HG02938 (cell line): ENCODE measurements at regions not wholly inside any gene's neighbourhood (a gene's known extent, or its start where the extent isn't known, plus 50 kb on each side); places are given as distances from the start of the nearest gene placed in this dataset.
"Not testable (repeated sequence)": the region's sequence is repeated elsewhere in the genome, so short reads cannot be mapped to it uniquely, and the experiment has no call there.

Experiments used
- ATAC-seq: cut with Tn5 transposase; IDR thresholded peaks from one replicate; pipeline ENCODE4 v1.9.1; 2021; ENCODE audit warnings: mild to moderate bottlenecking, moderate library complexity; ENCODE audit not compliant: unreplicated experiment

DNA sequence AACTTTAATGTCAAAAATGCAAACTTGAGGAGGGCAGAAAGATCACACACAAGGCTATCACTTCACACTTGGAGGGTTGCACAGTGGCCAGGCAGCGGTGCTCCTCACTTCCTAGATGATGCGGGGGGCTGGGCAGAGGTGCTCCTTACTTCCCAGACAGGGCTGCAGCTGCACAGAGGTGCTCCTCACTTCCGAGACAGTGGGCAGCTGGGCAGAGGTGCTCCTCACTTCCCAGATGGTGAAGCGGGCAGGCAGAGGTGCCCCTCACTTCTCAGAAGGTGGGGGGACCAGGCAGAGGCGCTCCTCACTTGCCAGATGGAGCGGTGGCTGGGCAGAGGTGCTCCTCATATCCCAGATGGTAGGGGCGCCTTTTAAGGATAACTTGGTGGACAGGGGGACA, 423.2 kb upstream of the RORB start:
- ATAC-seq: no peak

DNA sequence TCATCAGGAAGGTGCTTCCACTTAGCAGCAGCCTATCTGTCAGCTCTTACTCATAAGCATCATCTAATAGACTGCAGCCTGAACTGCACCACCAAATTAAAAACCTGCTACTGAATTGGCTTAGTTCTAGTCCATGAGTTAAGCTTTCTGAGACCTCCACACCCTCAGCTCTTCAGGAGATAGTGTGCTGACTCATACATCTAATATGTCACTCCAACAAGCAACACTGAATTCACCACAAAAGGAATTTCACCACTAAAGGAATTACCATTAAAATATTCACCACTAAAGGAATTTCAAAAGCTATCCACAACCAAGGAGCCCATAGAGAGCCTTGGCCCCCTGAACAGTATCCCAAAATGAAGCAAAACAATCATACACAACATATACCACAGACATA, 418.5 kb upstream of the RORB start:
- no peak for ATAC-seq

DNA sequence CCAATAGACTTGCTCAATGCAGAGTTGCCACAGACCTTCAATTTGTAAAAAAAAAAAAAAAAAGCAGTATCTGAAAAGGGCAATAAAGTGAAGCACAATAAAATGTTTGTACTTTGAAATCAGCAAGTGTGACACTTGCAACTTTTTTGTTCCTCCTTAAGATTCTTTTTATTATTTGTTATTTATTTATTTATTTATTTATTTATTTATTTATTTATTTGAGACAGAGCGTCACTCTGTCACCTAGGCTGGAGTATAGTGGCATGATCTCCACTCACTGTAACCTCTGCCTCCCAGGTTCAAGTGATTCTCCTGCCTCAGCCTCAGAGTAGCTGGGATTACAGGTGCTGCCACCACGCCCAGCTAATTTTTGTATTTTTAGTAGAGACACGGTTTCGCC, 416.5 kb upstream of the RORB start:
- ATAC-seq: not testable (repeated sequence)

DNA sequence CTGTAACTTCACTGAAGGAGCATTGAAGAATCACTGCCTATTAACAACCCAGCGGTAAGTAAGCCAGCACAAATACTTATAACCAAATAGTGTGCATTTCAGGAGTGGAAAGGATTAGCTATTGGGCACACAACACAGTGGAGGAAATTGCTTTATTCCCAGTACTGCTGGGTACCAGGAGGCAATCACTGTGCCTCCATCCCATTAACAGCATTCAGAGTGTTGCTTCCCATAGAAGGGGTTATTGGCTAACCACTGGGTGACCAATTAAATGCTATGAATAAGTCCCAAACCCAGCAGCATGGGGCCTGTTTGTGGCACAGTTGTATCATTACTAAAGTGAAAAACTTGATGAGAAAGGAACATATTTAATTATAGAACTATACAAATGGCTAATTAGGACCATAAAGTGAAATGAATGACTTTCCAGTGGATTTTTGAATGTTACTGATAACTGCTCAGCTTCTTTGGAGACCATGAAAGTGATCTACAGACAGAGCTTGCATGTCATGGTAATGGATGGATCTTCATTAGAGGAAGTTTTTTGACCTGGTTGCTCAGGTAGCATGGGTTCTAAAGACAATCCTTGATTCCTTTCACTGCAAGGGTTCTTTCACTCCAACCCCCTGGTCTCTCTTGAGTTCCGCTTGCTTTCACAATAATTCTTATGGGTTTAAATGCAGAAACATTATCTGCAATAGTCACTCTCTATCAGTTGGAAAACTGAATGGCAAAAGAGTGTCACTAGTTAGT, 413.3 kb upstream of the RORB start:
- ATAC-seq: no peak

DNA sequence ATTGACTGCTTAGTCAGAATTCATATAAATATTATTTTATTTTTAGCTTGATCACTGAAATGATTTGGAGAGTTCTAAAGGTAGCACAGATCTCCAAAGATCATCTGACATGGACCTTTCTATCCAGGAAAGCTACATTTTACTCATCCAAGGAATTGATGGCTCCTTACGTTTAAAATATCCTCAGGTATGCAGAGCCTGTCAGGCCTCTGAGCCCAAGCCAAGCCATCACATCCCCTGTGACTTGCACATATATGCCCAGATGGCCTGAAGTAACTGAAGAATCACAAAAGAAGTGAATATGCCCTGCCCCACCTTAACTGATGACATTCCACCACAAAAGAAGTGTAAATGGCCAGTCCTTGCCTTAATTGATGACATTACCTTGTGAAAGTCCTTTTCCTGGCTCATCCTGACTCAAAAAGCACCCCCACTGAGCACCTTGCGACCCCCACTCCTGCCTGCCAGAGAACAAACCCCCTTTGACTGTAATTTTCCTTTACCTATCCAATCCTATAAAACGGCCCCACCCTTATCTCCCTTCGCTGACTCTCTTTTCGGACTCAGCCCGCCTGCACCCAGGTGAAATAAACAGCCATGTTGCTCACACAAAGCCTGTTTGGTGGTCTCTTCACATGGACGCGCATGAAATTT, 411.6 kb upstream of the RORB start:
- ATAC-seq: not testable (repeated sequence)

DNA sequence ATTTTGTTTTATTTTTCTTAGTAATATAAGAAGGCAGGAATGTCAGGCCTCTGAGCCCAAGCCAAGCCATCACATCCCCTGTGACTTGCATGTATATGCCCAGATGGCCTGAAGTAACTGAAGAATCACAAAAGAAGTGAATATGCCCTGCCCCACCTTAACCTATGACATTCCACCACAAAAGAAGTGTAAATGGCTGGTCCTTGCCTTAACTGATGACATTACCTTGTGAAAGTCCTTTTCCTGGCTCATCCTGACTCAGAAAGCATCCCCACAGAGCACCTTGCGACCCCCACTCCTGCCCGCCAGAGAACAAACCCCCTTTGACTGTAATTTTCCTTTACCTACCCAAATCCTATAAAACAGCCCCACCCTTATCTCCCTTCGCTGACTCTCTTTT, 406.2 kb upstream of the RORB start:
- not testable (repeated sequence) for ATAC-seq

DNA sequence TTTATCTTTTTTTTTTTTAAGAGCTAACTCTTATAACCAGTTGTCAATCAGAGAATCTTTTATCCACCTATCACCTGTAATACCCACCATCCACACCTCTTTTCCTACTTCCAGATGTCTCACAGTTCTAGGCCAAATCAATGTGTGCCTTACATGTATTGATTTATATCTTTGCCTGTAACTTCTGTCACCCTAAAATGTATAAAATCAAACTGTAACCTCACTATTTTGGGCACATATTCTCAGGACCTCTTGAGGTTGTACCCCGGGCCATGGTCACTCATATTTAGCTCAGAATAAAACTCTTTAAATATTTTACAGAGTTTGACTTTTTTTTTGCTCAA, 404.7 kb upstream of the RORB start:
- no peak for ATAC-seq

DNA sequence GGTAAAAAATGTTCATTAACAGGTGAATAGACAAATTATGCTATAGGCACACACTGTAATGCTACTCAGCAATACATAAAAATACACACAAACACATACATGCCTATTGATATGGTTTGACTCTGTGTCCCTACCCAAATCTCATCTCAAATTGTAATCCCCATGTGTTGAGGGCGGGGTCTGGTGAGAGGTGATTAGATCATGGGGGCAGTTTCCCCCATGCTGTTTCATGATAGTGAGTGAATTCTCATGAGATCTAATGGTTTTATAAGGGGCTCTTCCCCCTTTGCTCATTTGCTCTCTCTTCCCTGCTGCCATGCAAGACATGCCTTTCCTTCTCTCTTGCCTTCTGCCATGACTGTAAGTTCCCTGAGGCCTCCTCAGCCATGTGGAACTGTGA, 403.1 kb upstream of the RORB start:
- not testable (repeated sequence) for ATAC-seq

DNA sequence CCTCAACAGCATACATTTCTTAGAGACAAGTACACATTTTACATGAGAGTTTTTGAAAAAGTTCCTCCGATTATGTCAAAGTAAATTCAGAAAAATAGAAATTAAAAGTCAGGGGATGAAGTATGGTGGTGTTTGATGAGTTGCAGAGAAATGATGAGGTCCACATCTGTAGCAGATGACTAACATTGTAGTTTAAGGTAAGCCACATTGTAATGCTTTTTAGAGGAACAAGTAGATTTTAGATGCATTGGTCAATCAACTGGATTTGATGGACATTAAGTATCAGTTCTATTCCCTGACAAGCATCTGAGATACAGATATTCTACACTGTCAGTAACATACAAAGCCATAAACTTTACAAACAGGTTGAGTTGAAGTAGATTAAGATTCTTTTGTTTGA, 402.4 kb upstream of the RORB start:
- no peak for ATAC-seq

DNA sequence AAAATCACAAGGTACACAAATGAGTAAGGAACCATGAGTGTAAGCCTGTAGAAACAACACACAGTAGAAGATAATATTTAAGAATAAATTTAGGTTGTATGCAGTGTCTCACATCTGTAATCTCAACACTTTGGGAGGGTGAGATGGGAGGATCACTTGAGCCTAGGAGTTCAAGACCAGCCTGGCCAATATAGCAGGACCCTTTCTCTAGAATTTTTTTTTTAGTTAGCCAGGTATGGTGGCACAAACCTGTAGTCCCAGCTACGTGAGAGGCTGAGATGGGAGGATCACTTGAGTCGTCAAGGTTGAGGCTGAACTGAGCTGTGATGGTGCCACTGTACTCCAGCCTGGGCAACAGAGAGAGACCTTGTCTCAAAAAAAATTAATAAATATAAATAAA, 401.2 kb upstream of the RORB start:
- no peak for ATAC-seq

DNA sequence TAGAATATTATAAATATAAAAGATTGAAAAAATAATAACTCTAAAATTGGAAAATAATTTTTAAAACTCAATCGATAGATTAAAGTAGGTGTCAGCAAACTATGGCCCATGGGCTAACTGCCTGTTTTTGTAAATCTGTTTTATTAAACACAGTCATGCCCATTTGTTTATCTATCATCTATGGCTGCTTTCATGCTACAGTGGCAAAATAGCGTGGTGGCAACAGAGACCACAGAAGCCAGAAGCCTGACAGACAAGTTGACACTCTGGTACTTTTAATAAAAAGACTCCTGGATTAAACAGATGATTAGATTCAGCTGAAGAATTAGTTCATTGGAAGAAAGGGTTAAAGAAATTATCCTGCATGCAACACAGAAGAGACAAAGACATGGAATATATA, 400.7 kb upstream of the RORB start:
- no peak for ATAC-seq

DNA sequence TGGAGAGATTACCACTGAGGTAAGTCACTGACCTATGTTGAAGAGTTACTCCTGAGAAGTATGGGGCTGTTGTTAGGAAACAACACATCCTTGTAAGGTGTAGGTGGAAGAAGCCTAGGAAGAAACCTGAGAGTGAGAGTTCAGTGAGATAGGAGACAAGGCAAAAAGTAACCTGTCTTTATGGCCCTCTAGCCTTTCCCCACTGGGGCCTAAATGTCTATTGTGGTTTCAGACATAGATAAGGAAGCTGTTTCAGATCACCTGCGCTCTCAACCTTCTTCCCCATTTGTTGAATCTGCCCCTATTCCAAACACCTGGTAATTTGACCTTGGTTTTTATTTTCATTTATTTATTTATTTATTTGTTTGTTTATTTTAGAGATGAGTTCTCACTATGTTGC, 397.1 kb upstream of the RORB start:
- no peak for ATAC-seq

DNA sequence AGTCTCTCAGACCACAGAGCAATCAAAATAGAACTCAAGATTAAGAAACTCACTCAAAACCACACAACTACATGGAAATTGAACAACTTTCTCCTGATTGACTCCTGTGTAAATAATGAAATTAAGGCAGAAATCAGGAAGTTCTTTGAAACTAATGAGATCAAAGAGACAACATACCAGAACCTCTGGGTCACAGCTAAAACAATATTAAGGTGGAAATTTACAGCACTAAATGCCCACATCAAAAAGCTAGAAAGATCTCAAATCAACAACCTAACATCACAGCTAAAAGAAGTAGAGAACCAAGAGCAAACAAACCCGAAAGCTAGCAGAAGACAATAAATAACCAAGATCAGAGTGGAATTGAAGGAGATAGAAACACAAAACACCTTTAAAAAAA, 395.0 kb upstream of the RORB start:
- ATAC-seq: not testable (repeated sequence)

DNA sequence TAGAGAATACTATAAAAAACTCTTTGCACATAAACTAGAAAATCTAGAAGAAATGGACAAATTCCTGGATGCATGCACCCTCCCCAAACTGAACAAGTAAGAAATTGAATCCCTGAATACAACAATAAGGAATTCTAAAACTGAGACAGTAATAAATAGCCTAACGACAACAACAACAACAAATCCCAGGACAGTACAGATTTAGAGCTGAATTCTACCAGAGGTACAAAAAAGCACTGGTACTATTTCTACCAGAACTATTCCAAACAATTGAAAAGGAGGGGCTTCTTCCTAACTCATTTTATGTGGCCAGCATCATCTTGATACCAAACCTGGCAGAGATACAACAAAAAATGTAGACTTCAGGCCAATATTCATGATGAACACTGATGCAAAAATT, 394.4 kb upstream of the RORB start:
- no peak for ATAC-seq

DNA sequence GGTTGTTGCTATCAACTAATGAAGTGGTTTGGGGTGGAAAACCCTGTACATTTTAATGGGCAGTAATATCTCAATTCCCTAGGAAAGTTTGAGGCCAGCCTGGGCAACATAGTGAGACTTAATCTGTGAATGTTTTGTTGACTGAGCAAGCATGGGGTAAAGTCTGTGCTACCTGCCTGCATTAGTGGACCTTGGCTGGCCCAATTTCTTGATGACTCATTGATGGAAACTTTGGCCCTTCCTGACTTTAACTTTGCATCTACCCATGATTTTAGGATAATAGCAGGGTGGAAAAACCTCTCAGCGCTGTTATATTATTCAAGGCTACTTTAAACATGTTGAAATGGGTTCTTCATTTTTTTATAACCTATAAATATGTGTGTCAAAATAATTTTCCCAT, 389.4 kb upstream of the RORB start:
- ATAC-seq: no peak

DNA sequence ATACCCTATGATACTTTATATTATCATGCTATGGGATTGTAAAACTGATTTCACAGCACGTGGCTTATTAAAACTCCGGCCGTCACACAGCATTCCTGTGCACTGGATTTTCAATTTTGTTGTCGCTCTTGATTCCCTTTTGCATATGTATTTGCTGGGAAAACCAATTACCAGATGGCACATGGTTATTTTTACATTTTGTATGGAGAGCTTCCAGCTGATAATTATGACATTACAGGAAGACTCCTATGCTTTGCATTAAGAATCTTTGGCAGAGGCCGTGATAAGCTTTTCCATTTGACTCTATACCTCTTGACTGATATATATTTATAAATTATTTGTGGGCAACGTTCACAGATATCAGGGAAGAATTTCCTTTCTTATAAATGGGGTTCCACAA, 381.2 kb upstream of the RORB start:
- ATAC-seq: no peak

DNA sequence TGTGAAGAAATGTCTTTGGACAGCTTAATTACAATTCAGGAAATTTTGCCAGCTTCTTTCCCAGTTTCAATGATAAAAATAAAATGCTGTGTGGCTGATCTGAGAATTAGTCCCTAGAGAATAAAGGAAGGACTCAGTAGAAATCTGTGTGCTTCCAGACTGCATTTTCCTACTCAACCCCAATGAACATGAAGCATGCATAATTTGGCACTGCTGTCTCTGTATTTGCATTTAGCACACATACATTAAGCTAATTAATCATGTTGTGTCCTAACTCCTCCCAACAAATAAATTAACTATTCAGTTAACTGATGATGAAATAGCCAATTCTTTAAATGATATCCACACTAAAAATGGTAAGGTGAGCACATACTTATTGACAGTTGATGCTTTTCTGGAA, 380.0 kb upstream of the RORB start:
- no peak for ATAC-seq

DNA sequence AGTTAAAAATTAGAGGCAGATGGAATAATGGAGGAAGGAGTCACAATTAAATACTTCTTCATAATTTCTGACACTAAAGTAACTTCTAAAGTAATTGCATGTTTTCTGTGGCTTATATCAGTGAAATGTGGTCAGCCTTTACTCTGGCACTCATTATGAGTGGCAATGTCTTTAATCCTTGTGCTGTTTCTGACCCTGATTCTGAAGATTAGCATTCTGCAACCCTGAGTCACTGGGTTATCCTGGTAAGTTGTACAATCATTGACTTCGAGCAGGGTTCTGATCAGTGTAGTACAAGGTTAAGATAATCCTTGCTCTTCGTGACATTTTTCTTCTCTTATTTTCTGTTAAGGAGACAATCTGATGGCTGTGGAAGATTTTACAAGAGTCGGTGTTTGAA, 379.4 kb upstream of the RORB start:
- ATAC-seq: no peak

DNA sequence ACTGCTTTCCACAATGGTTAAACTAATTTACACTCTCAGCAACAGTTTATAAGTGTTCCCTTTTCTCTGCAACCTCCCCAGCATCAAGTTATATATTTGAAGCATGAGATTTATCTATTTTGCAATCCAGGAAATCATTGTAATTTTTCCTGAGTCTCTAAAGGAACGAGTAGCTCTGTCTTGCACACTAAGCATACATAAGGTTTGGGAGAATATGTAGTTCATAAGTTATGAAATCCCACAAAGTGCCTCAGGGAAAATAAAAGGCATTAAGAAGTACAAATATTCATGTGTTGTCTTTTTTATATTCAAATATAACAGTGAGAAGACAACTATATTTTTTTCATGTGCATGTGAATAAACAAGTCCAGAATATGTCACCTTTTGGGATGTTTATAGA, 377.1 kb upstream of the RORB start:
- no peak for ATAC-seq

DNA sequence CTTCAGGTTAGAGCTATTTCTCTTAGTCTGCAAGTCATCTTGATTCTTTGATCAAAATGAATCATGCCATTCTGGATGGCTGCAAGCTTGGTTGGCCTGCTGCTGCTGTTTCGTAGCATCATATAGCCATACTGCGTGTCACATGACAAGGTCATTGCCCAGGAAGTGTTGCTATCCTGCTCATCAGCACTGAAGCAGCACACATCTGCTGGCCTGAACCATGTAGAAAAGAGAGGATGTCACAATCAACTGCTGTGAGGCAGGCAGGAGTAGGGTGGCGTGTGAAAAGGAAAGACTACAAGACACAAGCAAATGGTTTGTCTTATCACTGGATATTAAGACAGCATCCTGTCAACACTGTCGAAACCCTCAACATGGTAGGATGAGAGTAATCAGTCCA, 376.7 kb upstream of the RORB start:
- ATAC-seq: no peak

DNA sequence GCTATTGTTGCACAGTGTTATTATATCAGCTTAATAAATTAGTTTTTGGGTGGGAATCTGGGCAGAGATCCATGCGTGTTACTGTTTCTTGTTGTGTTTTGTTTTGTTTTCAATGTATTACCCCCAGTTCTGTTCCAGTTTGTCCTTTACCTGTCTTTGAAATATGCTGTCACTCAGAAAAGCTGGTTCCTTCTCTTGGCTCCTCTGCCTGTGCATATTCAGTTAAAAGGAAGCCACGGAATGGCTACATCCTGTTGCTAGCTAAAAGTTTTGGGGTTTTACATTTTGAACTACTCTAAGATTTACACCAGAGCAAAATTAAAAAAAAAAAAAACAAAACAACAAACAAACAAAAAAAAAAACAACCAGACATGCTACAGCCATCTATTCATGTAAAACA, 374.9 kb upstream of the RORB start:
- no peak for ATAC-seq

DNA sequence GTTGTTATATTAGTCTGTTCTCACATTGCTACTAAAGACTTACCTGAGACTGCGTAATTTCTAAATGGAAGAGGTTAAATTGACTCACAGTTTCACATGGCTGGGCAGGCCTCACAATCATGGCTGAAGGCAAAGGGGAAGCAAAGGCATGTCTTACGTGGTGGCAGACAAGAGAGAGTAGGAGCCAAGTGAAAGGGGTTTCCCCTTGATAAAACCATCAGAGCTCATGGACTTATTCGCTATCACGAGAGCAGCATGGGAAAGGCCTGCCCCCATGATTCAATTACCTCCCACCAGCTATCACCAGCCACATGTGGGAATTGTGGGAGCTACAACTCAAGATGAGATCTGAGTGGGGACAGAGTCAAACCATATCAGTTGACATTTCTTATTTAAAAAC, 374.5 kb upstream of the RORB start:
- no peak for ATAC-seq

DNA sequence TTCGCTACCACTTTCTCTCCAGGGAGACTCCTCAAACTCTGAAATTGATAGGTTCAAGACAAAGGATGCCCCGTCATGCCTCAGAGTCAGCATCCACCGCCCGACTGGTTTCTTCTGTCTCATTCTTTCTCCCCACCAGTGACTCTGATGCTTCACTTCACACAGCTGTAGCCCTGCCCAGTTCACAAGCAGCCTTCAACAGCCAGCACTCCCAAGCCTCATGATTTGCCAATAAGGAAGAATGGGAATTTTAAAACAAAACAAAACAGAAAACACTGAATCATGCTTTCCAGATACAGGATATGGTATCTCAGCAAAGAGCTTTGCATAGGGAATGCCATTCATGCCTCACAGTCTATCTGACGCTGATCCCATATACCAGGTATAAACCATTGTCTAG, 371.2 kb upstream of the RORB start:
- no peak for ATAC-seq
